PFSK-1 (cell line): ENCODE measurements at regions not wholly inside any gene's neighbourhood (a gene's known extent, or its start where the extent isn't known, plus 50 kb on each side); places are given as distances from the start of the nearest gene placed in this dataset.

Experiments
- FOXP2 ChIP-seq: optimal IDR thresholded peaks from 2 replicates; pipeline ENCODE3; 2011; ENCODE audit warnings: borderline replicate concordance, control low read depth, inconsistent platforms; ENCODE audit not compliant: insufficient read depth; ENCODE audit errors: extremely low read length, extremely low read depth
- POLR2AphosphoS5 ChIP-seq: IDR thresholded peaks from 2 replicates; pipeline ENCODE4 v1.6.1; 2012; ENCODE audit warnings: low read depth, mild to moderate bottlenecking, control low read depth, low read length, moderate library complexity
- SIN3A ChIP-seq: IDR thresholded peaks from 2 replicates; pipeline ENCODE4 v1.6.1; 2012; ENCODE audit warnings: mild to moderate bottlenecking, low read length, moderate library complexity, borderline replicate concordance; ENCODE audit not compliant: insufficient read depth
- TAF1 ChIP-seq: IDR thresholded peaks from 2 replicates; pipeline ENCODE4 v1.6.1; 2012; ENCODE audit warnings: low read length, control low read depth, borderline replicate concordance; ENCODE audit not compliant: insufficient read depth
- TF ChIP-seq, protein P1 (sequence below), 2 experiments: IDR thresholded peaks; 2 replicates each; pipeline versions ENCODE4 v1.6.1 to v1.8.0; 2011 to 2012; ENCODE audit warnings: low read depth in 2 of 2, low read length in 2 of 2, control low read depth in 1 of 2, inconsistent platforms in 1 of 2, mild to moderate bottlenecking in 1 of 2, moderate library complexity in 1 of 2; ENCODE audit not compliant: insufficient read depth in 1 of 2

DNA sequence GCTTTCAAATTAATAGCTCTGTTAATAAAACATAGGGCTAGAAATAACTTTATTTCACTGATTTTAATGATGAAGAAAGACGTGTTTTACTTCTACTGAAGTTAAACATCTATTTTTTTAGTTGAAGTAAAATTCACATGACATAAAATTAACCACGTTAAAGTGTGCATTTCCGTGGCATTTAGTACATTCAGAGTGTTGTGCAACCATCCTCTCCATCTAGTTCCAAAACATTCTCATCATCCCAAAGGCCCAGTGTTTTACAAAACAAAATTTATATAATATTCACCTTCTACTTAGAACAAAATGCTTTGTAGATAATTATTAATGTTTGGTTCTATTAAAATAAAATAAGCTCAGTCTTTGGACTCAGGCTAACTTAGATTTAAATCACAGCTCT lies 108.5 kb upstream of the GNG12 start:
- TF ChIP-seq POLR2AphosphoS5 (no peak), SIN3A (no peak), FOXP2 (no peak), TAF1 (no peak)
- TF ChIP-seq, protein P1, sequence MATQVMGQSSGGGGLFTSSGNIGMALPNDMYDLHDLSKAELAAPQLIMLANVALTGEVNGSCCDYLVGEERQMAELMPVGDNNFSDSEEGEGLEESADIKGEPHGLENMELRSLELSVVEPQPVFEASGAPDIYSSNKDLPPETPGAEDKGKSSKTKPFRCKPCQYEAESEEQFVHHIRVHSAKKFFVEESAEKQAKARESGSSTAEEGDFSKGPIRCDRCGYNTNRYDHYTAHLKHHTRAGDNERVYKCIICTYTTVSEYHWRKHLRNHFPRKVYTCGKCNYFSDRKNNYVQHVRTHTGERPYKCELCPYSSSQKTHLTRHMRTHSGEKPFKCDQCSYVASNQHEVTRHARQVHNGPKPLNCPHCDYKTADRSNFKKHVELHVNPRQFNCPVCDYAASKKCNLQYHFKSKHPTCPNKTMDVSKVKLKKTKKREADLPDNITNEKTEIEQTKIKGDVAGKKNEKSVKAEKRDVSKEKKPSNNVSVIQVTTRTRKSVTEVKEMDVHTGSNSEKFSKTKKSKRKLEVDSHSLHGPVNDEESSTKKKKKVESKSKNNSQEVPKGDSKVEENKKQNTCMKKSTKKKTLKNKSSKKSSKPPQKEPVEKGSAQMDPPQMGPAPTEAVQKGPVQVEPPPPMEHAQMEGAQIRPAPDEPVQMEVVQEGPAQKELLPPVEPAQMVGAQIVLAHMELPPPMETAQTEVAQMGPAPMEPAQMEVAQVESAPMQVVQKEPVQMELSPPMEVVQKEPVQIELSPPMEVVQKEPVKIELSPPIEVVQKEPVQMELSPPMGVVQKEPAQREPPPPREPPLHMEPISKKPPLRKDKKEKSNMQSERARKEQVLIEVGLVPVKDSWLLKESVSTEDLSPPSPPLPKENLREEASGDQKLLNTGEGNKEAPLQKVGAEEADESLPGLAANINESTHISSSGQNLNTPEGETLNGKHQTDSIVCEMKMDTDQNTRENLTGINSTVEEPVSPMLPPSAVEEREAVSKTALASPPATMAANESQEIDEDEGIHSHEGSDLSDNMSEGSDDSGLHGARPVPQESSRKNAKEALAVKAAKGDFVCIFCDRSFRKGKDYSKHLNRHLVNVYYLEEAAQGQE (IDR thresholded peaks at IDR 0.05; ENCODE audit: insufficient read depth in 1 of 2, low read depth in 2 of 2, low read length in 2 of 2): no peak

DNA sequence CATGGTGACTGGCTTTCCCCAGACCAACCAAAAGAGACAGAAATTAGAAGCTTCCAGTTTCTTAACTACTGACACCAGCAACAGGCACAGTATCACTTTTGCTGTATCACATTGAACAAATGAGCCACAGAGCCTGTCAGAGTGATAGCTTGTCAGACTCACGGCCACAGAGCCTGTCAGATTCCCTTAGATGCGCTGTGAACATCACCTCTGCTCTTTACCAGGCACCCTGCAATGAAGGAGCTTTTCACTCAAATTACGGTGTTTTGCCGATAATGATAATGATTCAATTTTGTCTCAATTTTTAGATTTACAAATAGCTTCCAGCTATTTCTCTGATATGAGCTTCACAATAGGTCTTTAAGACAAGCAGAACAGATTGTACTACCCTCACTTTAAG lies 107.9 kb upstream of the GNG12 start:
- TF ChIP-seq, protein P1 (IDR thresholded peaks at IDR 0.05; ENCODE audit: insufficient read depth in 1 of 2, low read depth in 2 of 2, low read length in 2 of 2): no peak
- no peak for TF ChIP-seq POLR2AphosphoS5
- no peak for TF ChIP-seq FOXP2
- no peak for TF ChIP-seq TAF1
- no peak for TF ChIP-seq SIN3A

DNA sequence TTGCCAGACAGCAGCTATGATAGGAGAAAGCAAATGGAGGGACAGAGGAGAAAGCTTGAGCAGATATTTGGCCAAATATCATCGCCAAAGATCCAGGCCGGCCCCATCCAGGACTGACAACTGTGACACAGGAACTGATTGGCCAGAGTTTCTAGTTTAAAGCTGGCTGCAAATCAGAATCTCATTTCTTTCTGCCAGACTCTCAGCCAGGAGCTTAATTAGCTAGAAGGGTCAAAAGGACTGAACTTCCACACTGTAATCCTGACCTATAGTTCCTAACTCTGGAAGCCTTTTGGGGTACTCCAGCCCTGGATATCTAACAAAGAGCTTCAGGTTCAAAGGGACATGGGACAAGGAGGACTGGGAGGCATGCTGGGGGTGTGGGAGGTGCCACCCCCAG lies 106.7 kb upstream of the GNG12 start:
- TF ChIP-seq, protein P1 (IDR thresholded peaks at IDR 0.05; ENCODE audit: insufficient read depth in 1 of 2, low read depth in 2 of 2, low read length in 2 of 2): no peak
- no peak for TF ChIP-seq FOXP2

DNA sequence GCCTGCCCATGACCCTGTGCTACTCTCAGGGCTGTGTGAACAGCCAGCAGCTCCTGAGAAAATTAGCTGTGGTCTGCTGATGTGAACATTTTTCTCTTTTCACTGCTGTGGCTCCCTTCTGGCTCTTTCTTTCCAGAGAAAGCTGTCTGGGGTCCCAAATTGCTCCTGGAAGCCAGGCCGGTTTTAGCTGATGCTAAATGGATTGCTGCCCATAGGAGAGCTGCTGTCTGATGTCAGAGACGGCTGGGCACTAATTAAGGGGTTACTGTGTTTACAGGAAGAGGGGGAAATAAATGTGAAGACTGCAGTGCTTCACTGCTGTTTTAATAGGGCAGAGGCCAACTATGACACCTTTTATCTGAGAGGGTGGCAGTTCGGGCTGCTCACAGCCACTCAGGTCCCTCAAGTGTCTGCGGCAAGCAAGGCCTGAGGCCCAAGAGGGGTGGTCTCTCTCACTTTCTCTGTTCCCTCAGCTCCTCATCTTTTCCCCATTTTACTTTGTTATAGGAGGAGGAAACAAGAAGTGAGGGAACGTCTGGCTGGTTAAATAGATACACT lies 106.0 kb upstream of the GNG12 start:
- TF ChIP-seq POLR2AphosphoS5: no peak
- TF ChIP-seq, protein P1 (IDR thresholded peaks at IDR 0.05; ENCODE audit: insufficient read depth in 1 of 2, low read depth in 2 of 2, low read length in 2 of 2): no peak

DNA sequence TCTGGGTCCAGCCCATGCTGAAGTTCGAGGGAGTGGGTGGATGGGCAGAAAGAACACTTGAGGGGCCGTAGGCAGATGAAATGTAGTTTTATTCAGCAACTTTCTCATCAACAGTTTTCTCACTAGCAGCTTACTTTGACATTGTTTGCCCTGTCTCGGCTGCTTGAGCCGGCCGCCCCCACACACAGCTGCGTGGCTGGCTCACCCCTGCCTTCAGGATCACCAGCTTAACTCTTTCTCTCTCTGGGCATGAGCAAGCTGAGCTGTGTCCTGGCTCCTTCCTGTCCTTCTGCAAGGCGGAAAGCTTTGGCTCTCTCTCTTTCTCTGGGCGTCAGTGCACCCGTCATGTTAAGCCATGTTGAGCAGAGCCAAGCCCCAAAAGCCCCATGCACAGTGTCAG lies 104.4 kb upstream of the GNG12 start:
- TF ChIP-seq FOXP2: no peak
- TF ChIP-seq SIN3A: no peak
